SK-N-SH (cell line): ENCODE measurements at regions not wholly inside any gene's neighbourhood (a gene's known extent, or its start where the extent isn't known, plus 50 kb on each side); places are given as distances from the start of the nearest gene placed in this dataset.

Experiments used
- EZH2phosphoT487 ChIP-seq: fragments of 200-600 bp; sonication (generic); IDR thresholded peaks from 2 replicates; pipeline ENCODE4 v1.6.1; 2017; ENCODE audit warnings: low read depth, mixed run types, mild to moderate bottlenecking, antibody characterized with exemption, moderate library complexity, borderline replicate concordance
- FOSL2 ChIP-seq: IDR thresholded peaks from 2 replicates; pipeline ENCODE4 v1.4.0; 2012; ENCODE audit warnings: low read depth, mild to moderate bottlenecking, moderate library complexity, borderline replicate concordance
- GABPA ChIP-seq: IDR thresholded peaks from 2 replicates; pipeline ENCODE4 v1.4.0; 2012; ENCODE audit warnings: low read depth, mild to moderate bottlenecking
- GATA2 ChIP-seq: sonication (generic); formaldehyde crosslinking; IDR thresholded peaks from 2 replicates; pipeline ENCODE4 v1.5.0; 2020; ENCODE audit warnings: mild to moderate bottlenecking, missing genetic modification reagents
- JUND ChIP-seq: IDR thresholded peaks from 2 replicates; pipeline ENCODE4 v1.4.0; 2012
- POLR2AphosphoS5 ChIP-seq: IDR thresholded peaks from 2 replicates; pipeline ENCODE4 v1.6.1; 2012; ENCODE audit warnings: low read depth, low read length
- RAD21 ChIP-seq: IDR thresholded peaks from 2 replicates; pipeline ENCODE4 v1.6.1; 2012; ENCODE audit warnings: mild to moderate bottlenecking, low read length
- TF ChIP-seq, protein P1 (sequence below): fragments of 150-350 bp; IDR thresholded peaks from 2 replicates; pipeline ENCODE4 v1.6.1; 2016; ENCODE audit warnings: mild to moderate bottlenecking, low read depth, low read length
- TF ChIP-seq, protein P2 (sequence below): fragments of 200-600 bp; sonication (generic); IDR thresholded peaks from 2 replicates; pipeline ENCODE4 v1.6.1; 2017; ENCODE audit warnings: antibody characterized with exemption, mild to moderate bottlenecking, moderate library complexity
- TF ChIP-seq, protein P3 (sequence below): IDR thresholded peaks from 2 replicates; pipeline ENCODE4 v1.4.0; 2012; ENCODE audit warnings: low read depth, borderline replicate concordance

DNA sequence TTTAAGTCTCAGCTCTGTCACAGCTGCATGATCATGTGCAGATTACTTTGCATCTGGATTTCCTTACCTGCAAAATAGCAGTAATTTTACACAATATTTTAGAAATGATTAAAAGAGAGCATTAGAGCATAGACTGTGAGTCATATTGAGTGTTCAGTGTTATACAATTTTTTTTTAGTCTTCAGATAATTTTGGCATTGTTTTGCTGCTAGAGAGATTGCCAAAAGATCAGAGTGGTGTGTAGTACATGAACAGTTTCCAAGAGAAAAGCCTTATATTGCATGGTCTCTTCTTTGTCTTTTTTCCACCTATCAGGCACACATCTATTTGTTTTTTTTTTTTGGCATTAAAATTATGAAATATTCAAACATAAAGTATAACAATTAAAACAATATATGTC is 209.6 kb upstream of the TLL1 start:
- TF ChIP-seq EZH2phosphoT487 (no peak), POLR2AphosphoS5 (no peak), GATA2 (CRISPR knock-in tag) (no peak), FOSL2 (no peak), JUND (no peak), RAD21 (no peak), GABPA (no peak)
- TF ChIP-seq, protein P1, sequence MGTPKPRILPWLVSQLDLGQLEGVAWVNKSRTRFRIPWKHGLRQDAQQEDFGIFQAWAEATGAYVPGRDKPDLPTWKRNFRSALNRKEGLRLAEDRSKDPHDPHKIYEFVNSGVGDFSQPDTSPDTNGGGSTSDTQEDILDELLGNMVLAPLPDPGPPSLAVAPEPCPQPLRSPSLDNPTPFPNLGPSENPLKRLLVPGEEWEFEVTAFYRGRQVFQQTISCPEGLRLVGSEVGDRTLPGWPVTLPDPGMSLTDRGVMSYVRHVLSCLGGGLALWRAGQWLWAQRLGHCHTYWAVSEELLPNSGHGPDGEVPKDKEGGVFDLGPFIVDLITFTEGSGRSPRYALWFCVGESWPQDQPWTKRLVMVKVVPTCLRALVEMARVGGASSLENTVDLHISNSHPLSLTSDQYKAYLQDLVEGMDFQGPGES = no peak
- TF ChIP-seq, protein P2, sequence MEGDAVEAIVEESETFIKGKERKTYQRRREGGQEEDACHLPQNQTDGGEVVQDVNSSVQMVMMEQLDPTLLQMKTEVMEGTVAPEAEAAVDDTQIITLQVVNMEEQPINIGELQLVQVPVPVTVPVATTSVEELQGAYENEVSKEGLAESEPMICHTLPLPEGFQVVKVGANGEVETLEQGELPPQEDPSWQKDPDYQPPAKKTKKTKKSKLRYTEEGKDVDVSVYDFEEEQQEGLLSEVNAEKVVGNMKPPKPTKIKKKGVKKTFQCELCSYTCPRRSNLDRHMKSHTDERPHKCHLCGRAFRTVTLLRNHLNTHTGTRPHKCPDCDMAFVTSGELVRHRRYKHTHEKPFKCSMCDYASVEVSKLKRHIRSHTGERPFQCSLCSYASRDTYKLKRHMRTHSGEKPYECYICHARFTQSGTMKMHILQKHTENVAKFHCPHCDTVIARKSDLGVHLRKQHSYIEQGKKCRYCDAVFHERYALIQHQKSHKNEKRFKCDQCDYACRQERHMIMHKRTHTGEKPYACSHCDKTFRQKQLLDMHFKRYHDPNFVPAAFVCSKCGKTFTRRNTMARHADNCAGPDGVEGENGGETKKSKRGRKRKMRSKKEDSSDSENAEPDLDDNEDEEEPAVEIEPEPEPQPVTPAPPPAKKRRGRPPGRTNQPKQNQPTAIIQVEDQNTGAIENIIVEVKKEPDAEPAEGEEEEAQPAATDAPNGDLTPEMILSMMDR = no peak
- TF ChIP-seq, protein P3, sequence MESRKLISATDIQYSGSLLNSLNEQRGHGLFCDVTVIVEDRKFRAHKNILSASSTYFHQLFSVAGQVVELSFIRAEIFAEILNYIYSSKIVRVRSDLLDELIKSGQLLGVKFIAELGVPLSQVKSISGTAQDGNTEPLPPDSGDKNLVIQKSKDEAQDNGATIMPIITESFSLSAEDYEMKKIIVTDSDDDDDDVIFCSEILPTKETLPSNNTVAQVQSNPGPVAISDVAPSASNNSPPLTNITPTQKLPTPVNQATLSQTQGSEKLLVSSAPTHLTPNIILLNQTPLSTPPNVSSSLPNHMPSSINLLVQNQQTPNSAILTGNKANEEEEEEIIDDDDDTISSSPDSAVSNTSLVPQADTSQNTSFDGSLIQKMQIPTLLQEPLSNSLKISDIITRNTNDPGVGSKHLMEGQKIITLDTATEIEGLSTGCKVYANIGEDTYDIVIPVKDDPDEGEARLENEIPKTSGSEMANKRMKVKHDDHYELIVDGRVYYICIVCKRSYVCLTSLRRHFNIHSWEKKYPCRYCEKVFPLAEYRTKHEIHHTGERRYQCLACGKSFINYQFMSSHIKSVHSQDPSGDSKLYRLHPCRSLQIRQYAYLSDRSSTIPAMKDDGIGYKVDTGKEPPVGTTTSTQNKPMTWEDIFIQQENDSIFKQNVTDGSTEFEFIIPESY = no peak
